Right lobe of liver (tissue), 6 donors: ENCODE measurements at regions not wholly inside any gene's neighbourhood (a gene's known extent, or its start where the extent isn't known, plus 50 kb on each side); places are given as distances from the start of the nearest gene placed in this dataset.

Experiments
- ATAC-seq, 4 donors: fragments of 200-7000 bp; cut with Tn5 transposase; one replicate each; pipeline ENCODE4 v1.9.1; 2020; ENCODE audit warnings: mild to moderate bottlenecking in 4 of 4, moderate library complexity in 4 of 4
- DNase-seq, 3 donors: peaks; one replicate each; pipeline ENCODE4 v3.0.0-alpha.2; 2020
- H3K27ac ChIP-seq, 3 donors: fragments of 200-600 bp; one replicate each; pipeline ENCODE4 v1.8.0; 2022
- H3K27me3 ChIP-seq, 2 donors: fragments of 200-600 bp; one replicate each; pipeline ENCODE4 v1.8.0; 2022
- H3K36me3 ChIP-seq, 4 donors: fragments of 200-600 bp; sonication (generic) in 1 of 4; one replicate each; pipeline versions ENCODE4 v1.5.1 to v1.8.0; 2017 to 2022; ENCODE audit warnings: control low read depth in 1 of 4
- H3K4me1 ChIP-seq, 4 donors: fragments of 200-600 bp; sonication (generic) in 1 of 4; one replicate each; pipeline versions ENCODE4 v1.5.1 to v1.8.0; 2017 to 2022; ENCODE audit warnings: control low read depth in 1 of 4
- H3K4me3 ChIP-seq, 3 donors: fragments of 200-600 bp; one replicate each; pipeline ENCODE4 v1.8.0; 2022
- H3K9me3 ChIP-seq, 4 donors: fragments of 200-600 bp; sonication (generic) in 1 of 4; one replicate each; pipeline versions ENCODE4 v1.5.1 to v1.8.0; 2017 to 2022; ENCODE audit warnings: control low read depth in 1 of 4
- POLR2A ChIP-seq: fragments of 450-650 bp; IDR thresholded peaks from one replicate; pipeline ENCODE4 v1.6.1; 2017; ENCODE audit warnings: antibody characterized with exemption, mild to moderate bottlenecking
- WGBS: methylation state at CpG from one replicate; pipeline ENCODE4 v1.1.6; 2018; ENCODE audit warnings: low coverage, low lambda C conversion rate; ENCODE audit not compliant: insufficient coverage; ENCODE audit errors: missing lambda C conversion rate; 5-methylcytosine and 5-hydroxymethylcytosine counted together
- intact Hi-C, 2 donors: fragments of 100-400 bp; cut with DNase I; formaldehyde crosslinking; loops; one replicate each; pipeline versions ENCODE4 v1.11.2 to v1.14.1; 2022
- TF ChIP-seq, protein P1 (sequence below), 4 donors: fragments of 200-600 bp in 3 of 4; fragments of 450-650 bp in 1 of 4; IDR thresholded peaks; one replicate each; pipeline versions ENCODE4 v1.5.1 to v1.8.0; 2016 to 2022; ENCODE audit warnings: antibody characterized with exemption in 4 of 4, mild to moderate bottlenecking in 2 of 4
- donor health status: DM: no; HTN: yes; CAD: no.
- donor health status: DM: no; HTN: no; CAD: no.
- donor health status: DM: no; HTN: no; CAD: no.
- donor health status: DM: no; HTN: yes; CAD: no.
- donor health status: DM: no; HTN: yes; CAD: no.

DNA sequence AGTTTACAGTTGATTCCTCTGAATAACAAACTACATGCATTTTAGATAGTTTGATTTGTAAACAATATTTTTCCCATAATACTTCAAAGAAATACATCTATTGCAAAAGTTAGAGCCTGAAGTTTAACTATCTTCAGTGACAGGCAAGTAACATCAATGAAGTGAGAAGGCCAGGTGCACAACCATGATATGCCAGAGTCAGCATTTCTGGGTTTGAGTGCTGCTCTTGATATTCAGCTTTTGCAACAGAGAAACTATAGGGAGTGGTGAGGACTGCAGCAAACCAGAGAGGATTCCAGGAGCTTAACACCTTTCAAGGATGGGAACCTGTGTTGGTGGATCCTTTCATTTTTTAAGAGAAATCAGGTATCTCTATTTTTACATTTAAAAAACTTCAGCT is 79.4 kb upstream of the RASEF start:
- peaks cover 0 to 28% (median 7%) of the 10 kb centered on the region in 4 donors for H3K4me1 ChIP-seq
- no peak overlapping the region for H3K4me3 ChIP-seq
- no peaks in the 10 kb centered on the region for H3K36me3 ChIP-seq
- no peaks in the 10 kb centered on the region for H3K27me3 ChIP-seq
- intact Hi-C loops: no loop called here
- ATAC-seq (no peak), DNase-seq (no peak)
- TF ChIP-seq, protein P1, sequence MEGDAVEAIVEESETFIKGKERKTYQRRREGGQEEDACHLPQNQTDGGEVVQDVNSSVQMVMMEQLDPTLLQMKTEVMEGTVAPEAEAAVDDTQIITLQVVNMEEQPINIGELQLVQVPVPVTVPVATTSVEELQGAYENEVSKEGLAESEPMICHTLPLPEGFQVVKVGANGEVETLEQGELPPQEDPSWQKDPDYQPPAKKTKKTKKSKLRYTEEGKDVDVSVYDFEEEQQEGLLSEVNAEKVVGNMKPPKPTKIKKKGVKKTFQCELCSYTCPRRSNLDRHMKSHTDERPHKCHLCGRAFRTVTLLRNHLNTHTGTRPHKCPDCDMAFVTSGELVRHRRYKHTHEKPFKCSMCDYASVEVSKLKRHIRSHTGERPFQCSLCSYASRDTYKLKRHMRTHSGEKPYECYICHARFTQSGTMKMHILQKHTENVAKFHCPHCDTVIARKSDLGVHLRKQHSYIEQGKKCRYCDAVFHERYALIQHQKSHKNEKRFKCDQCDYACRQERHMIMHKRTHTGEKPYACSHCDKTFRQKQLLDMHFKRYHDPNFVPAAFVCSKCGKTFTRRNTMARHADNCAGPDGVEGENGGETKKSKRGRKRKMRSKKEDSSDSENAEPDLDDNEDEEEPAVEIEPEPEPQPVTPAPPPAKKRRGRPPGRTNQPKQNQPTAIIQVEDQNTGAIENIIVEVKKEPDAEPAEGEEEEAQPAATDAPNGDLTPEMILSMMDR (IDR thresholded peaks at IDR 0.05): no peak
- H3K9me3 ChIP-seq: no peaks in the 10 kb centered on the region
- H3K27ac ChIP-seq: no peak overlapping the region

DNA sequence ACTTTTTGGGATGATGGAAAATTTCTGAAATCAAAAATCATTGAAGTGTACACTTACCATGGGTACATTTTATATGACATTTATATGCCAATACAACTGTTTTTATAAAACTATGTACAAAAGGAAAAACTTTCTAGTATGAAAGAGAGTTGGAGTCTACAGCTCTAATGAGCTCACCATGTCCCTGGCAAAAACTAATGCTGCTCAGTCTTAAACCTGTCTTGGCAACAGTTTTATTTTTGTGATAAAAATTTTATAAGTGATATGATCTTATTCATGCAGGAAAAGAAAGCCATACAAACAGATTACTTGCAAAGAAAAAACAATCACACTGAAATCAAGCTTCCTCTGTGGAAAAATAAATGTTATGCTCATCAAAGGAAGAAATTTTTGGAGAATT is 78.9 kb upstream of the RASEF start:
- H3K27me3 ChIP-seq: no peaks in the 10 kb centered on the region
- H3K4me1 ChIP-seq: peaks cover 0 to 23% (median 5%) of the 10 kb centered on the region in 4 donors
- intact Hi-C loops: no loop called here
- H3K4me3 ChIP-seq: no peak overlapping the region
- no peaks in the 10 kb centered on the region for H3K36me3 ChIP-seq
- ATAC-seq: no peak
- no peak for DNase-seq
- H3K9me3 ChIP-seq: no peaks in the 10 kb centered on the region
- no peak overlapping the region for H3K27ac ChIP-seq
- TF ChIP-seq, protein P1 (IDR thresholded peaks at IDR 0.05): no peak
- no peak for TF ChIP-seq POLR2A

DNA sequence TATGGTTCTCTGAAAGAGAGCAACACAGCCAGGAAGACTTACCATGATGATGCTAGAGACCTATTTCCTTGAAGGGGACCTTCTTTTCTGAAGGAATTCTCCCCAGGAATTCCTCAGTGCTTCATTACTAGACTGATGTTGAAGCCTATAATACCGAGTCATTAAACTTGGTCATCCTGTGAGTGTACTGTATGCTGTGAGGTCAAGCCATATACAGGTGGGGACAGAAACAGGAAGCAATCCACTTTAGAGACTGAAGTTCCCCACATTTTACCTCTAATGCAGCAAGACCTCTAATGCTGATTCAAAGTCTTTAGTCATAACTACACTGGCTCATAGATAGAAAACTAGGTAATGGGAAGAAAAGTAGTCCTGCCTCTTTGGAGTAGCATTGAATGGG is 77.1 kb upstream of the RASEF start:
- no peak overlapping the region for H3K27ac ChIP-seq
- no CpG with 5 or more reads among the region's 1 CpG for WGBS
- no peaks in the 10 kb centered on the region for H3K27me3 ChIP-seq
- ATAC-seq: no peak
- no peaks in the 10 kb centered on the region for H3K9me3 ChIP-seq
- TF ChIP-seq POLR2A: no peak
- no peak for DNase-seq
- H3K4me3 ChIP-seq: no peak overlapping the region
- H3K4me1 ChIP-seq: peaks cover 0 to 7% (median 0%) of the 10 kb centered on the region in 4 donors
- no peaks in the 10 kb centered on the region for H3K36me3 ChIP-seq
- intact Hi-C loops: no loop called here

DNA sequence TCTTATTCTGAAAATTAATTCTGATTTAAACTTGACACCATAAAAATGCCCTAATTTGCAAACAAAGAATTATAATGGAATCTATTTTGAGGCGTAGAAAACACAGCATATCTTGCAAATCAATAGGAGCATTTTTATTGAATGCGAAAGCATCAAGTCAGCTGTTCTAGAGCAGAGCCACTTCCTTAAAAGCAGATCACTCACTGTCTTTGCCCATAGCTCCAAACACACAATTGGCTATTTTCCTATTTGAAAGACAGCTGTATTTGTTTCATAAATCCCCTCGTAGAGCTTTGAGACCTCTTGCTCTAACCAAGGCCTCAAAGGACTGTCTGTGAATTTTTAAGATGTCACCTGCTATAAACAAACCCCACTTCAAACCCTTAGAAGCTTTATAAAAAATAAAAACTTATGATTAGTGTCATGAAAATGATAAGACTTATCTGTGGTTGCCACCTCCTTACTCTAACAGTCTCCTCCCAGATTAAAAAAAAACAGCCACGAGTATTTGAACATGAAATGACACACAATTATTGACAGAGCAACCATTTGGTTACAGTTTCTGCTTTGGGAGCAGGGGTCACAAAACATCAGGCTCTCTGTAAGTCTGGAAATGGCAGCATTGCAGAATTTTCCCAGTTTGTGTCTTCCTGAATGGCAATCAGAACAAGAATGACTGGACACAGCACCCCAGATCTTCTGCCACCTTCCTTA is 75.6 kb upstream of the RASEF start:
- H3K4me1 ChIP-seq: peaks cover 0 to 7% (median 0%) of the 10 kb centered on the region in 4 donors
- 50% methylated on average over 4 of the region's 4 CpGs for WGBS
- ATAC-seq (peak in 2 of 4 donors; percentile 47 to 79), DNase-seq (no peak)
- no peak overlapping the region for H3K4me3 ChIP-seq
- H3K27me3 ChIP-seq: no peaks in the 10 kb centered on the region
- H3K36me3 ChIP-seq: no peaks in the 10 kb centered on the region
- no peak for TF ChIP-seq POLR2A
- TF ChIP-seq, protein P1 (IDR thresholded peaks at IDR 0.05): no peak
- H3K27ac ChIP-seq: no peak overlapping the region
- no peaks in the 10 kb centered on the region for H3K9me3 ChIP-seq
- intact Hi-C loops: no loop called here

DNA sequence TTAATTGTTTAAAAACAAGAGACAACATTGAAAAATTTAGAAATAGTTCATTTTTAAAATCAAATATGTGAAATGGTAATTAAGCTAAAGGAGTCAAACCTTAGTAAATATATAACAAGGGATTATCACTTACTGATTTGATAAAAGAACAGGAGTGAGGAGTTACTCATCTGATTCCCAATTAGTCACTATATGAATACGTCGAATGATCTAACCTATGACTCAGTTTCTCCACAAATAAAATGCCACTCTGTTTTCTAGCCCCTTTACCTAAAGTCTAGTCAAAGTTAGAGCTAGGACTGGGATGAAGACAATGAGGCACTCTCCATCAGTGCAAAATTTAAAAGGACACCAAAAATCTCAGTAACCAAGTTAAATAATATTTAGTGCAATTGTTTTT is 70.4 kb upstream of the RASEF start:
- Histone ChIP-seq H3K27me3 (no peaks in the 10 kb centered on the region), H3K36me3 (no peaks in the 10 kb centered on the region), H3K27ac (peak overlapping the region in 2 of 3 donors; percentile 2 to 53), H3K9me3 (peaks cover 0 to 4% (median 0%) of the 10 kb centered on the region in 4 donors), H3K4me1 (peaks cover 0 to 9% (median 3%) of the 10 kb centered on the region in 4 donors), H3K4me3 (no peak overlapping the region)
- DNase-seq (no peak), ATAC-seq (peak in 1 of 4 donors; percentile 37)
- TF ChIP-seq, protein P1 (IDR thresholded peaks at IDR 0.05): no peak
- TF ChIP-seq POLR2A: no peak
- WGBS: 66% methylated on average over 2 of the region's 2 CpGs
- intact Hi-C loops: no loop called here
